OCI-LY3 (cell line): ENCODE measurements at regions not wholly inside any gene's neighbourhood (a gene's known extent, or its start where the extent isn't known, plus 50 kb on each side); places are given as distances from the start of the nearest gene placed in this dataset.

Source experiments
- CTCF ChIP-seq: fragments of 200-600, 300-600 bp; sonication (generic); IDR thresholded peaks from 2 replicates; pipeline ENCODE4 v1.5.1; 2014; ENCODE audit warnings: antibody characterized with exemption, low read length, low read depth
- EZH2phosphoT487 ChIP-seq: fragments of 200-600 bp; shearing (Covaris generic); IDR thresholded peaks from 2 replicates; pipeline ENCODE4 v1.6.1; 2018; ENCODE audit warnings: antibody characterized with exemption, mixed run types, low read depth

- TF ChIP-seq EZH2phosphoT487 (no peak), CTCF (no peak)
Observed at GRCh38 chr6:74971633-74972032, 234.2 kb downstream of the COL12A1 start.
